ENCODE measurements at regions not wholly inside any gene's neighbourhood (a gene's known extent, or its start where the extent isn't known, plus 50 kb on each side); places are given as distances from the start of the nearest gene placed in this dataset.

- intact Hi-C loops (cut with DNase I), result no loop called here
- WGBS, result 70% methylated on average over 4 of the region's 4 CpGs
- no peak for DNase-seq (ENCODE audit: low spot score)
- Histone ChIP-seq H3K9me3 (no peaks in the 10 kb centered on the region), H3K27me3 (replicated peaks; ENCODE audit: insufficient read depth) (no peaks in the 10 kb centered on the region), H3K27ac (no peak overlapping the region), H3K4me1 (replicated peaks) (no peaks in the 10 kb centered on the region), H3K4me3 (no peak overlapping the region), H3K36me3 (no peaks in the 10 kb centered on the region)
- TF ChIP-seq POLR2AphosphoS5 (IDR thresholded peaks at IDR 0.05), result no peak
- no peak for TF ChIP-seq POLR2A (IDR thresholded peaks at IDR 0.05)
- TF ChIP-seq CTCF (IDR thresholded peaks at IDR 0.05), result no peak
Observed at GRCh38 chr16:14364112-14364385, 266.0 kb downstream of the PARN start.

GRCh38 chr16:14362774-14363371, 267.2 kb downstream of the PARN start:
- no peaks in the 10 kb centered on the region for H3K36me3 ChIP-seq
- H3K4me3 ChIP-seq, result no peak overlapping the region
- intact Hi-C loops (cut with DNase I), result no loop called here
- TF ChIP-seq POLR2A (IDR thresholded peaks at IDR 0.05) (no peak), CTCF (IDR thresholded peaks at IDR 0.05) (no peak), POLR2AphosphoS5 (IDR thresholded peaks at IDR 0.05) (no peak)
- no peaks in the 10 kb centered on the region for H3K4me1 ChIP-seq (replicated peaks)
- H3K9me3 ChIP-seq, result no peaks in the 10 kb centered on the region
- DNase-seq (ENCODE audit: low spot score), result no peak
- no peaks in the 10 kb centered on the region for H3K27me3 ChIP-seq (replicated peaks; ENCODE audit: insufficient read depth)
- no peak overlapping the region for H3K27ac ChIP-seq
- WGBS, result 40% methylated on average over 20 of the region's 20 CpGs

- intact Hi-C loops (cut with DNase I), result no loop called here
- H3K9me3 ChIP-seq, result no peaks in the 10 kb centered on the region
- WGBS, result 89% methylated on average over 8 of the region's 8 CpGs
Observed at GRCh38 chr16:14360326-14361037, 269.6 kb downstream of the PARN start.

GRCh38 chr16:14358697-14359305, 271.3 kb downstream of the PARN start:
- DNase-seq (ENCODE audit: low spot score), result no peak
- no peaks in the 10 kb centered on the region for H3K36me3 ChIP-seq
- TF ChIP-seq CTCF (IDR thresholded peaks at IDR 0.05) (no peak), POLR2A (IDR thresholded peaks at IDR 0.05) (no peak), POLR2AphosphoS5 (IDR thresholded peaks at IDR 0.05) (no peak)
- no peak overlapping the region for H3K27ac ChIP-seq
- H3K4me3 ChIP-seq, result no peak overlapping the region
- WGBS, result 52% methylated on average over 4 of the region's 4 CpGs
- intact Hi-C loops (cut with DNase I), result no loop called here
- no peaks in the 10 kb centered on the region for H3K4me1 ChIP-seq (replicated peaks)
- H3K9me3 ChIP-seq, result no peaks in the 10 kb centered on the region
- H3K27me3 ChIP-seq (replicated peaks; ENCODE audit: insufficient read depth), result no peaks in the 10 kb centered on the region

More at GRCh38 chr16:14360326-14361037, 269.6 kb downstream of the PARN start:
- Histone ChIP-seq H3K36me3 (no peaks in the 10 kb centered on the region), H3K27me3 (replicated peaks; ENCODE audit: insufficient read depth) (no peaks in the 10 kb centered on the region), H3K27ac (no peak overlapping the region), H3K4me3 (no peak overlapping the region), H3K4me1 (replicated peaks) (no peaks in the 10 kb centered on the region)
- TF ChIP-seq CTCF (IDR thresholded peaks at IDR 0.05) (no peak), POLR2A (IDR thresholded peaks at IDR 0.05) (no peak), POLR2AphosphoS5 (IDR thresholded peaks at IDR 0.05) (no peak)
- DNase-seq (ENCODE audit: low spot score), result no peak

- intact Hi-C loops (cut with DNase I), result no loop called here
- Histone ChIP-seq H3K4me3 (no peak overlapping the region), H3K9me3 (no peaks in the 10 kb centered on the region), H3K36me3 (no peaks in the 10 kb centered on the region), H3K27me3 (replicated peaks; ENCODE audit: insufficient read depth) (no peaks in the 10 kb centered on the region), H3K4me1 (replicated peaks) (no peaks in the 10 kb centered on the region), H3K27ac (no peak overlapping the region)
- no peak for DNase-seq (ENCODE audit: low spot score)
- TF ChIP-seq POLR2AphosphoS5 (IDR thresholded peaks at IDR 0.05), result no peak
- TF ChIP-seq CTCF (IDR thresholded peaks at IDR 0.05), result no peak
- no peak for TF ChIP-seq POLR2A (IDR thresholded peaks at IDR 0.05)
- WGBS, result 87% methylated on average over 6 of the region's 6 CpGs
Observed at GRCh38 chr16:14357328-14357727, 272.7 kb downstream of the PARN start.

All from prostate gland (tissue), 2 donors.